SK-N-SH (cell line): ENCODE measurements at regions not wholly inside any gene's neighbourhood (a gene's known extent, or its start where the extent isn't known, plus 50 kb on each side); places are given as distances from the start of the nearest gene placed in this dataset.

Experiments
- CTCF ChIA-PET: fragments of 300-600, 350-600 bp; formaldehyde crosslinking; extraction: SDS; loops from one replicate; lab custom pipeline; 2021; lab: Yijun Ruan, JAX
- POLR2A ChIA-PET: fragments of 350-600 bp; sonication (Branson Sonifier 250); formaldehyde crosslinking; extraction: SDS; loops from one replicate; lab custom pipeline; 2020; ENCODE audit warnings: antibody characterized with exemption, inconsistent platforms; lab: Yijun Ruan, JAX
- DNase-seq: peaks from one replicate; pipeline ENCODE4 v3.0.0; 2012
- H2AFZ ChIP-seq: fragments of 200-600 bp; sonication (generic); 2 replicates; pipeline ENCODE4 v1.8.1; 2016; ENCODE audit warnings: antibody characterized with exemption, mild to moderate bottlenecking, low read depth
- H3F3A ChIP-seq: fragments of 200-600 bp; sonication (generic); replicated peaks from 2 replicates; pipeline ENCODE3; 2016; ENCODE audit warnings: antibody characterized with exemption, mild to moderate bottlenecking; ENCODE audit not compliant: insufficient read depth
- H3K27ac ChIP-seq, 2 experiments: fragments of 200-500 bp in 1 of 2; fragments of 200-600 bp in 1 of 2; sonication (Bioruptor generic) in 1 of 2; sonication (generic), shearing (Covaris generic) in 1 of 2; 2 replicates each; pipeline versions ENCODE4 v1.5.1 to v1.6.1; 2014 to 2016; ENCODE audit warnings: low read depth in 2 of 2, inconsistent platforms in 1 of 2, low read length in 1 of 2, mild to moderate bottlenecking in 1 of 2, mixed read lengths in 1 of 2
- H3K27me3 ChIP-seq: fragments of 200-600 bp; sonication (generic), shearing (Covaris generic); 2 replicates; pipeline ENCODE4 v1.6.1; 2016; ENCODE audit warnings: mixed run types; ENCODE audit not compliant: insufficient read depth
- H3K36me3 ChIP-seq, 2 experiments: fragments of 200-500 bp in 1 of 2; fragments of 200-600 bp in 1 of 2; sonication (Bioruptor generic) in 1 of 2; sonication (generic) in 1 of 2; replicated peaks in 1 of 2; 2 replicates each; pipeline versions ENCODE3 to v1.5.1; 2014 to 2016; ENCODE audit warnings: low read length in 1 of 2, mild to moderate bottlenecking in 1 of 2; ENCODE audit not compliant: insufficient read depth in 2 of 2, control insufficient read depth in 1 of 2
- H3K4me1 ChIP-seq, 2 experiments: fragments of 200-500 bp in 1 of 2; fragments of 200-600 bp in 1 of 2; sonication (Bioruptor generic) in 1 of 2; sonication (generic), shearing (Covaris generic) in 1 of 2; 2 replicates each; pipeline versions ENCODE4 v1.5.1 to v1.6.1; 2014 to 2016; ENCODE audit warnings: low read depth in 1 of 2, low read length in 1 of 2, mixed run types in 1 of 2; ENCODE audit not compliant: insufficient read depth in 2 of 2, control insufficient read depth in 1 of 2
- H3K4me2 ChIP-seq: fragments of 200-600 bp; sonication (generic), shearing (Covaris generic); 2 replicates; pipeline ENCODE4 v1.6.1; 2017; ENCODE audit warnings: mixed run types
- H3K4me3 ChIP-seq, 2 experiments: fragments of 200-500 bp in 1 of 2; fragments of 200-600 bp in 1 of 2; sonication (Bioruptor generic) in 1 of 2; sonication (generic), shearing (Covaris generic) in 1 of 2; 2 replicates each; pipeline versions ENCODE4 v1.5.1 to v1.8.1; 2014 to 2016; ENCODE audit warnings: low read depth in 2 of 2, inconsistent platforms in 1 of 2, low read length in 1 of 2, mild to moderate bottlenecking in 1 of 2, mixed read lengths in 1 of 2, moderate library complexity in 1 of 2
- H3K79me2 ChIP-seq: fragments of 200-600 bp; sonication (generic); 2 replicates; pipeline ENCODE4 v1.8.1; 2017; ENCODE audit warnings: mild to moderate bottlenecking; ENCODE audit not compliant: insufficient read depth
- H3K9ac ChIP-seq: fragments of 200-600 bp; sonication (generic); 2 replicates; pipeline ENCODE4 v1.6.1; 2017; ENCODE audit warnings: mixed run types
- H3K9me2 ChIP-seq: fragments of 200-600 bp; sonication (generic); 2 replicates; pipeline ENCODE4 v1.6.1; 2017; ENCODE audit warnings: mixed run types
- H3K9me3 ChIP-seq: fragments of 200-600 bp; sonication (generic); 2 replicates; pipeline ENCODE4 v1.6.1; 2017; ENCODE audit warnings: mixed run types, mild to moderate bottlenecking, moderate library complexity
- H4K20me1 ChIP-seq: fragments of 200-600 bp; sonication (generic); 2 replicates; pipeline ENCODE4 v1.6.1; 2017; ENCODE audit warnings: mild to moderate bottlenecking, mixed run types; ENCODE audit not compliant: insufficient read depth
- EP300 ChIP-seq, 2 experiments: IDR thresholded peaks; 2 replicates each; pipeline versions ENCODE4 v1.4.0 to v1.6.1; 2012; ENCODE audit warnings: borderline replicate concordance in 1 of 2, low read depth in 1 of 2, low read length in 1 of 2
- EZH2phosphoT487 ChIP-seq: fragments of 200-600 bp; sonication (generic); IDR thresholded peaks from 2 replicates; pipeline ENCODE4 v1.6.1; 2017; ENCODE audit warnings: low read depth, mixed run types, mild to moderate bottlenecking, antibody characterized with exemption, moderate library complexity, borderline replicate concordance
- FOSL2 ChIP-seq: IDR thresholded peaks from 2 replicates; pipeline ENCODE4 v1.4.0; 2012; ENCODE audit warnings: low read depth, mild to moderate bottlenecking, moderate library complexity, borderline replicate concordance
- FOXJ3 ChIP-seq: sonication (generic); formaldehyde crosslinking; IDR thresholded peaks from 2 replicates; pipeline ENCODE4 v1.5.1; 2020; ENCODE audit warnings: mild to moderate bottlenecking, missing genetic modification reagents
- FOXM1 ChIP-seq: IDR thresholded peaks from 2 replicates; pipeline ENCODE4 v1.4.0; 2012; ENCODE audit warnings: low read depth, mild to moderate bottlenecking
- GABPA ChIP-seq: IDR thresholded peaks from 2 replicates; pipeline ENCODE4 v1.4.0; 2012; ENCODE audit warnings: low read depth, mild to moderate bottlenecking
- GATA2 ChIP-seq: sonication (generic); formaldehyde crosslinking; IDR thresholded peaks from 2 replicates; pipeline ENCODE4 v1.5.0; 2020; ENCODE audit warnings: mild to moderate bottlenecking, missing genetic modification reagents
- IRF3 ChIP-seq: fragments of 150-350 bp; IDR thresholded peaks from 2 replicates; pipeline ENCODE4 v1.6.1; 2016; ENCODE audit warnings: mild to moderate bottlenecking, low read depth, low read length
- JUND ChIP-seq: IDR thresholded peaks from 2 replicates; pipeline ENCODE4 v1.4.0; 2012
- MAX ChIP-seq: IDR thresholded peaks from 2 replicates; pipeline ENCODE4 v1.4.0; 2012; ENCODE audit warnings: low read depth
- MXI1 ChIP-seq: IDR thresholded peaks from 2 replicates; pipeline ENCODE4 v1.6.1; 2012; ENCODE audit warnings: mild to moderate bottlenecking, low read depth, low read length, improper control_type of control experiment
- NFIC ChIP-seq: IDR thresholded peaks from 2 replicates; pipeline ENCODE4 v1.4.0; 2012; ENCODE audit warnings: borderline replicate concordance
- POLR2AphosphoS5 ChIP-seq: IDR thresholded peaks from 2 replicates; pipeline ENCODE4 v1.6.1; 2012; ENCODE audit warnings: low read depth, low read length
- RAD21 ChIP-seq: IDR thresholded peaks from 2 replicates; pipeline ENCODE4 v1.6.1; 2012; ENCODE audit warnings: mild to moderate bottlenecking, low read length
- RCOR1 ChIP-seq: fragments of 150-350 bp; IDR thresholded peaks from 2 replicates; pipeline ENCODE4 v1.6.1; 2017; ENCODE audit warnings: antibody characterized with exemption, low read length
- SIN3A ChIP-seq: IDR thresholded peaks from 2 replicates; pipeline ENCODE4 v1.6.1; 2012; ENCODE audit warnings: low read depth, mild to moderate bottlenecking, low read length, moderate library complexity, borderline replicate concordance
- SMC3 ChIP-seq: IDR thresholded peaks from 2 replicates; pipeline ENCODE4 v1.6.1; 2012; ENCODE audit warnings: low read depth, low read length, improper control_type of control experiment
- TAF1 ChIP-seq: IDR thresholded peaks from 2 replicates; pipeline ENCODE4 v1.6.1; 2012; ENCODE audit warnings: low read depth, mild to moderate bottlenecking, low read length, moderate library complexity, borderline replicate concordance
- TCF12 ChIP-seq: IDR thresholded peaks from 2 replicates; pipeline ENCODE4 v1.4.0; 2012
- TEAD4 ChIP-seq: IDR thresholded peaks from 2 replicates; pipeline ENCODE4 v1.4.0; 2012; ENCODE audit warnings: mild to moderate bottlenecking, borderline replicate concordance; ENCODE audit not compliant: insufficient read depth
- USF1 ChIP-seq: IDR thresholded peaks from 2 replicates; pipeline ENCODE4 v1.4.0; 2012; ENCODE audit warnings: low read depth, borderline replicate concordance
- USF2 ChIP-seq: fragments of 150-350 bp; IDR thresholded peaks from 2 replicates; pipeline ENCODE4 v1.6.1; 2017; ENCODE audit warnings: antibody characterized with exemption, low read length, low read depth, borderline replicate concordance
- WGBS: methylation state at CpG from one replicate; pipeline ENCODE4 v1.1.6; 2017; ENCODE audit warnings: low lambda C conversion rate; 5-methylcytosine and 5-hydroxymethylcytosine counted together

- Histone ChIP-seq H3K4me1 (peaks cover 0 to 4% of the 10 kb centered on the region in 2 experiments; a peak in 2 of 4 replicates), H3F3A (no peaks in the 10 kb centered on the region), H3K36me3 (no peaks in the 10 kb centered on the region), H3K27me3 (no peaks in the 10 kb centered on the region), H3K4me3 (no peak overlapping the region), H3K9me3 (no peaks in the 10 kb centered on the region), H2AFZ (no peak overlapping the region), H4K20me1 (no peaks in the 10 kb centered on the region), H3K9me2 (no peaks in the 10 kb centered on the region), H3K9ac (no peak overlapping the region), H3K27ac (peak overlapping the region in 1 of 2 experiments; percentile 74; a peak in 2 of 4 replicates), H3K4me2 (no peak overlapping the region), H3K79me2 (no peaks in the 10 kb centered on the region)
- DNase-seq, result peak; percentile 36
- TF ChIP-seq USF1 (no peak), FOXM1 (no peak), JUND (no peak), USF2 (no peak), GATA2 (CRISPR knock-in tag) (0 out of 2 replicates have a peak, but pooled peaks have one; percentile 30), SMC3 (no peak), EZH2phosphoT487 (no peak), TAF1 (no peak), GABPA (no peak), MXI1 (peak; percentile 81; the same call in 1 of the 2 replicates), MAX (no peak), TCF12 (no peak), RAD21 (0 out of 2 replicates have a peak, but pooled peaks have one; percentile 7), EP300 (IDR thresholded peaks at IDR 0.05; ENCODE audit: borderline replicate concordance in 1 of 2, low read depth in 1 of 2, low read length in 1 of 2) (peak in 1 of 2 experiments; percentile 63; a peak in 2 of 4 replicates), RCOR1 (peak; percentile 58; the same call in 1 of the 2 replicates)
- CTCF ChIA-PET, result no interaction called here
- POLR2A ChIA-PET, result no interaction called here
- 0% methylated on average over 2 of the region's 2 CpGs for WGBS
Measured at GRCh38 chr5:18375641-18376040, 741.4 kb downstream of the TAF11L14 start.

GRCh38 chr5:18378066-18378465, 743.8 kb downstream of the TAF11L14 start:
- no peaks in the 10 kb centered on the region for H3K9me3 ChIP-seq
- POLR2A ChIA-PET, result no interaction called here
- CTCF ChIA-PET, result no interaction called here
- TF ChIP-seq GATA2 (CRISPR knock-in tag), result no peak
- TF ChIP-seq GABPA, result no peak
- TF ChIP-seq TAF1, result no peak
- no peak for TF ChIP-seq USF1
- no peak for TF ChIP-seq TEAD4
- TF ChIP-seq JUND, result no peak
- TF ChIP-seq FOXM1, result no peak
- TF ChIP-seq RAD21, result no peak
- TF ChIP-seq SIN3A, result no peak
- no peak for TF ChIP-seq FOXJ3 (CRISPR knock-in tag)
- TF ChIP-seq SMC3, result no peak
- no peak for TF ChIP-seq POLR2AphosphoS5
- TF ChIP-seq IRF3, result no peak
- no peak for TF ChIP-seq NFIC
- no peak for TF ChIP-seq FOSL2

More at GRCh38 chr5:18378066-18378465, 743.8 kb downstream of the TAF11L14 start:
- no peaks in the 10 kb centered on the region for H3K36me3 ChIP-seq
- no peak overlapping the region for H3K4me2 ChIP-seq
- no peaks in the 10 kb centered on the region for H3K27me3 ChIP-seq
- H3K4me3 ChIP-seq, result no peak overlapping the region
- no peak overlapping the region for H2AFZ ChIP-seq
- WGBS, result 28% methylated on average over 2 of the region's 2 CpGs
- H3K27ac ChIP-seq, result no peak overlapping the region
- H4K20me1 ChIP-seq, result no peaks in the 10 kb centered on the region
- H3K79me2 ChIP-seq, result no peaks in the 10 kb centered on the region
- no peak for DNase-seq
- H3K9me2 ChIP-seq, result no peaks in the 10 kb centered on the region
- H3F3A ChIP-seq, result no peaks in the 10 kb centered on the region
- H3K9ac ChIP-seq, result no peak overlapping the region
- peaks cover 0 to 4% of the 10 kb centered on the region in 2 experiments; a peak in 2 of 4 replicates for H3K4me1 ChIP-seq
